Caco-2 (cell line): ENCODE measurements at regions not wholly inside any gene's neighbourhood (a gene's known extent, or its start where the extent isn't known, plus 50 kb on each side); places are given as distances from the start of the nearest gene placed in this dataset.

Source experiments
- BruUV-seq: library from RNA; stranded (reverse); fragments of 400-500 nt; replicated peaks from 2 replicates; lab custom pipeline; 2021; lab: Mats Ljungman, UMichigan
- CTCF ChIA-PET: fragments of 300-600 bp; sonication (Branson Sonifier 250); formaldehyde crosslinking; loops from one replicate; lab custom pipeline; 2022; ENCODE audit warnings: antibody characterized with exemption; lab: Charles Lee
- POLR2A ChIA-PET: fragments of 300-600 bp; sonication (Branson Sonifier 250); formaldehyde crosslinking; loops from one replicate; lab custom pipeline; 2022; ENCODE audit warnings: antibody characterized with exemption; lab: Charles Lee
- DNase-seq, 2 experiments: peaks; one replicate each; pipeline versions ENCODE4 v3.0.0 to v3.0.0-alpha.2; 2020 to 2022
- H3K27me3 ChIP-seq: replicated peaks from 2 replicates; pipeline ENCODE4 v1.6.0; 2011; ENCODE audit warnings: low read length; ENCODE audit not compliant: control insufficient read depth, insufficient read depth
- H3K36me3 ChIP-seq: 2 replicates; pipeline ENCODE4 v1.5.1; 2011; ENCODE audit warnings: low read length; ENCODE audit not compliant: control insufficient read depth, insufficient read depth
- H3K4me1 ChIP-seq: fragments of 250-450 bp; sonication (Bioruptor Pico); 2 replicates; pipeline ENCODE4 v1.5.1; 2020; ENCODE audit warnings: mild to moderate bottlenecking
- H3K4me3 ChIP-seq: 2 replicates; pipeline ENCODE4 v1.5.1; 2011; ENCODE audit warnings: low read depth, mild to moderate bottlenecking, control low read depth, low read length
- H3K9me3 ChIP-seq: fragments of 250-450 bp; sonication (Bioruptor Pico); 2 replicates; pipeline ENCODE4 v1.5.1; 2020; ENCODE audit warnings: mild to moderate bottlenecking, moderate library complexity
- H3K27ac Mint-ChIP-seq: one replicate; pipeline ENCODE4 v1.8.0; 2022; ENCODE audit warnings: mixed read lengths; ENCODE audit not compliant: unreplicated experiment
- H3K27me3 Mint-ChIP-seq: one replicate; pipeline ENCODE4 v1.8.0; 2022; ENCODE audit warnings: mixed read lengths; ENCODE audit not compliant: insufficient read depth, unreplicated experiment
- H3K36me3 Mint-ChIP-seq: one replicate; pipeline ENCODE4 v1.8.0; 2022; ENCODE audit warnings: mild to moderate bottlenecking, mixed read lengths; ENCODE audit not compliant: insufficient read depth, unreplicated experiment
- H3K4me1 Mint-ChIP-seq: one replicate; pipeline ENCODE4 v1.8.0; 2022; ENCODE audit warnings: low read depth, mixed read lengths; ENCODE audit not compliant: unreplicated experiment
- H3K4me3 Mint-ChIP-seq: one replicate; pipeline ENCODE4 v1.8.0; 2022; ENCODE audit warnings: mild to moderate bottlenecking, moderate library complexity, mixed read lengths; ENCODE audit not compliant: unreplicated experiment
- H3K9me3 Mint-ChIP-seq: one replicate; pipeline ENCODE4 v1.8.0; 2022; ENCODE audit warnings: mixed read lengths; ENCODE audit not compliant: unreplicated experiment
- intact Hi-C: fragments of 100-400 bp; cut with micrococcal nuclease; formaldehyde crosslinking; loops from one replicate; pipeline ENCODE4 v1.10.0; 2022; ENCODE audit not compliant: unreplicated experiment
- TF ChIP-seq, protein P1 (sequence below), 2 experiments: fragments of 200-600 bp in 1 of 2; IDR thresholded peaks; 1 replicate in 1 of 2; 2 replicates in 1 of 2; pipeline versions ENCODE4 v1.5.1 to v1.8.0; 2011 to 2022; ENCODE audit warnings: antibody characterized with exemption in 1 of 2, control low read depth in 1 of 2, inconsistent platforms in 1 of 2, low read depth in 1 of 2, low read length in 1 of 2, mild to moderate bottlenecking in 1 of 2, moderate library complexity in 1 of 2; ENCODE audit not compliant: insufficient read depth in 1 of 2, severe bottlenecking in 1 of 2, unreplicated experiment in 1 of 2

DNA sequence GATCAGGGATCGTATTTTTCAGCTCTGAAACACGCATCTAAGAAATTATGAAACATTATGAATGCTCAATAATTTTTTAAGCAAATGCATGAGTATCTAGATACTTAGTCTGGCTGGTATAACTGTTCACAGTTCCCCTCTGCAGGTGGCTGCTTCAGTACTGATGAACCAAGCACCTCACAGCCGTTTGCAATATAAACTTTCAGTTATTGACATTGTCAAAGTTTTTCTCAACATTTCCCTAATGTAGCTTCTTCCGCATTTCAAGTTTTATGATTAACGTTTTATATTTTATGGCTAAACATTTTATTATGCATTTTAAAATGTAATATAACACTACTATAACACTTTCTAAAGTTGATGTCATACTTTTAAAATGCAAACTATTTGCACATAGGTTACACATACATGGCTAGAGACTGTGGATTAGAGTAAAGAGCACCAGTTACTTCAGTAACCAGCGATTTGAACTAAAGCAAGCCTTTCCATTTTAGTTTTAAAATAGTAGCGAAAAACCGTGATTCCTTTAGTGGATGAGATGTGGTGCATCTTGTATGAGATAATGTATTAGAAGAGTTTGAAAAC lies 495.4 kb downstream of the XIRP2 start:
- no peaks in the 10 kb centered on the region for H3K4me1 ChIP-seq
- ChIA-PET CTCF (no interaction called here), POLR2A (no interaction called here)
- no peak overlapping the region for H3K4me3 ChIP-seq
- DNase-seq = no peak
- H3K27me3 ChIP-seq = no peaks in the 10 kb centered on the region
- Mint-ChIP-seq H3K9me3 (no peaks in the 10 kb centered on the region), H3K27ac (no peak overlapping the region), H3K4me3 (no peak overlapping the region), H3K36me3 (no peaks in the 10 kb centered on the region), H3K4me1 (no peaks in the 10 kb centered on the region), H3K27me3 (peaks cover 8% of the 10 kb centered on the region)
- H3K36me3 ChIP-seq = no peaks in the 10 kb centered on the region
- TF ChIP-seq, protein P1, sequence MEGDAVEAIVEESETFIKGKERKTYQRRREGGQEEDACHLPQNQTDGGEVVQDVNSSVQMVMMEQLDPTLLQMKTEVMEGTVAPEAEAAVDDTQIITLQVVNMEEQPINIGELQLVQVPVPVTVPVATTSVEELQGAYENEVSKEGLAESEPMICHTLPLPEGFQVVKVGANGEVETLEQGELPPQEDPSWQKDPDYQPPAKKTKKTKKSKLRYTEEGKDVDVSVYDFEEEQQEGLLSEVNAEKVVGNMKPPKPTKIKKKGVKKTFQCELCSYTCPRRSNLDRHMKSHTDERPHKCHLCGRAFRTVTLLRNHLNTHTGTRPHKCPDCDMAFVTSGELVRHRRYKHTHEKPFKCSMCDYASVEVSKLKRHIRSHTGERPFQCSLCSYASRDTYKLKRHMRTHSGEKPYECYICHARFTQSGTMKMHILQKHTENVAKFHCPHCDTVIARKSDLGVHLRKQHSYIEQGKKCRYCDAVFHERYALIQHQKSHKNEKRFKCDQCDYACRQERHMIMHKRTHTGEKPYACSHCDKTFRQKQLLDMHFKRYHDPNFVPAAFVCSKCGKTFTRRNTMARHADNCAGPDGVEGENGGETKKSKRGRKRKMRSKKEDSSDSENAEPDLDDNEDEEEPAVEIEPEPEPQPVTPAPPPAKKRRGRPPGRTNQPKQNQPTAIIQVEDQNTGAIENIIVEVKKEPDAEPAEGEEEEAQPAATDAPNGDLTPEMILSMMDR (IDR thresholded peaks at IDR 0.05; ENCODE audit: insufficient read depth in 1 of 2, low read depth in 1 of 2, low read length in 1 of 2, severe bottlenecking in 1 of 2, unreplicated experiment in 1 of 2) = no peak
- BruUV-seq = no TSS peak
- intact Hi-C loops = no loop called here
- no peaks in the 10 kb centered on the region for H3K9me3 ChIP-seq

DNA sequence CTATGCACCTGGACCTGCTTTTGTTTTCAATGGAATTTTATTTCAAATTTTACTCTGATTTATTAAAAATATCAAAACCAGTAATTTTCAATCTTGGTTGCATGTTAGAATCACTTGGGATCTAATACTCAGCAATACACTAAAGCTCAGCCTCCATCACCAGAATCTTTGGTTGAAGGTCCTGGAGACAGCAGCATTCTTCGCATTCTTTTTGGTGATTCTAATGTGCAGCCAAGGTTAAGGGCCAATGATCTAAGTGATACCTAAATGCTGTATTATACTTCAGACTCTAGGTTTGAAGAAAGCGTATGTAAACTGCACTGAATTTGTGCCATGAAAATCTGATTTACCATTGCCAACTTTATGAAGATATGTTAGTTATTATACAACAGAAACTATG lies 493.1 kb downstream of the XIRP2 start:
- Histone ChIP-seq H3K27me3 (no peaks in the 10 kb centered on the region), H3K9me3 (no peaks in the 10 kb centered on the region), H3K4me1 (no peaks in the 10 kb centered on the region), H3K36me3 (no peaks in the 10 kb centered on the region), H3K4me3 (no peak overlapping the region)
- TF ChIP-seq, protein P1 (IDR thresholded peaks at IDR 0.05; ENCODE audit: insufficient read depth in 1 of 2, low read depth in 1 of 2, low read length in 1 of 2, severe bottlenecking in 1 of 2, unreplicated experiment in 1 of 2) = no peak
- CTCF ChIA-PET = no interaction called here
- POLR2A ChIA-PET = no interaction called here
- intact Hi-C loops = no loop called here
- no peak for DNase-seq
- H3K4me1 Mint-ChIP-seq = no peaks in the 10 kb centered on the region
- no peak overlapping the region for H3K4me3 Mint-ChIP-seq
- no TSS peak for BruUV-seq
- H3K27me3 Mint-ChIP-seq = peaks cover 14% of the 10 kb centered on the region
- no peaks in the 10 kb centered on the region for H3K9me3 Mint-ChIP-seq
- H3K27ac Mint-ChIP-seq = no peak overlapping the region
- no peaks in the 10 kb centered on the region for H3K36me3 Mint-ChIP-seq

DNA sequence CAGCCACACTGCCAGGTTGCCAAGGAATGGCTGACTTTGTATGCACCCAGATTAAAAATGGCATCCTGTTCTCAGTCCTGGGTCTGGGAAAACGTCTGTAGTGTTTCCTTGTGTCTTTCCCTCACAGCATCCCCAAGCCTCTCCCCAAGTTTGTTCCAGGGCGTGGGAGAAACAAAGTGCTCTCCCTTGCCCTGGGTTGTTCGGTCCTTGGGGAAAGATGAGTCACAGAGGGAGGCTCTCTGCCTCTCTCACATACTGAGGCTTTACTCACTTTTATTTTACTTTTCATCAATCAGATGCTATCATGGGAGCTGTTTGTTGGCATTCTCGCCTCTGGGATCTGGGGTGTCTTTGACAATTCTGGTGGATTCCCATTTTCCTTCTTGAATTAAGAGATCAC lies 492.3 kb downstream of the XIRP2 start:
- H3K36me3 Mint-ChIP-seq = no peaks in the 10 kb centered on the region
- Histone ChIP-seq H3K4me3 (no peak overlapping the region), H3K36me3 (no peaks in the 10 kb centered on the region), H3K9me3 (no peaks in the 10 kb centered on the region), H3K27me3 (no peaks in the 10 kb centered on the region), H3K4me1 (no peaks in the 10 kb centered on the region)
- H3K4me1 Mint-ChIP-seq = no peaks in the 10 kb centered on the region
- BruUV-seq = no TSS peak
- H3K27ac Mint-ChIP-seq = no peak overlapping the region
- POLR2A ChIA-PET = no interaction called here
- intact Hi-C loops = no loop called here
- CTCF ChIA-PET = no interaction called here
- TF ChIP-seq, protein P1 (IDR thresholded peaks at IDR 0.05; ENCODE audit: insufficient read depth in 1 of 2, low read depth in 1 of 2, low read length in 1 of 2, severe bottlenecking in 1 of 2, unreplicated experiment in 1 of 2) = no peak
- no peak overlapping the region for H3K4me3 Mint-ChIP-seq
- DNase-seq = no peak
- H3K9me3 Mint-ChIP-seq = no peaks in the 10 kb centered on the region
- H3K27me3 Mint-ChIP-seq = peaks cover 14% of the 10 kb centered on the region
